Activated effector memory CD4-positive, alpha-beta T cell treated with Interleukin-2 at 50 U/mL for 16 hours (primary cell): ENCODE measurements at regions not wholly inside any gene's neighbourhood (a gene's known extent, or its start where the extent isn't known, plus 50 kb on each side); places are given as distances from the start of the nearest gene placed in this dataset.
"Not testable (repeated sequence)": the region's sequence is repeated elsewhere in the genome, so short reads cannot be mapped to it uniquely, and the experiment has no call there.

Source experiments
- DNase-seq: peaks from one replicate; pipeline ENCODE4 v3.0.0-alpha.2; 2020

DNA sequence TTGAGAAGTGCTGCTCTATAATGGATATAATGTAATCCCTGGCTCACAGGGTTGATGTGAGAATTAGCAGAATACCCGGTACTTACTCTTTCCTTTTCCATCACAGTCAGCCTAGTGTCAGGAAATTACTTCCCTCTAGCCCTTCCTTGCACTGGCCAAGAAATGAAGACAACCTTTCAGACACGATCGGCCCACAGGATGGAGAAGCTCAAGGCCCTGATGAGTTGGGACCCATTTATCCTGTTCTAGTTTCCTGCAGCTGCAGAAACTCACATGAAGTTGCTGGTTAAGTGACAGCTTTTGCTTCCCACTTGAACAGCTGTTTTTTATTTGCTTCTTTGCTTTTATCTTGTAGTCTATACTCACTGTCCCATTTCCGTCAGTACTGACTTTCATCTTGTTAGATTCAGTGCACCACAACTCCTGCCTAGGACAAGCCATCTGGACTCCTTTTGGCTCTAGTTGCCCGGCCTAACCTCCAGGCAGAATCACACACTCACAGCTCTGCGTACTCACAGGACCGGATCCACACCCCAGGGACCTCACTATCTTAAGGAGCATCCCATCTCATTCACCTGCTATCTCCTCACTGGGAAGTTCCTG is 325.1 kb upstream of the CHRNA7 start:
- not testable (repeated sequence) for DNase-seq

DNA sequence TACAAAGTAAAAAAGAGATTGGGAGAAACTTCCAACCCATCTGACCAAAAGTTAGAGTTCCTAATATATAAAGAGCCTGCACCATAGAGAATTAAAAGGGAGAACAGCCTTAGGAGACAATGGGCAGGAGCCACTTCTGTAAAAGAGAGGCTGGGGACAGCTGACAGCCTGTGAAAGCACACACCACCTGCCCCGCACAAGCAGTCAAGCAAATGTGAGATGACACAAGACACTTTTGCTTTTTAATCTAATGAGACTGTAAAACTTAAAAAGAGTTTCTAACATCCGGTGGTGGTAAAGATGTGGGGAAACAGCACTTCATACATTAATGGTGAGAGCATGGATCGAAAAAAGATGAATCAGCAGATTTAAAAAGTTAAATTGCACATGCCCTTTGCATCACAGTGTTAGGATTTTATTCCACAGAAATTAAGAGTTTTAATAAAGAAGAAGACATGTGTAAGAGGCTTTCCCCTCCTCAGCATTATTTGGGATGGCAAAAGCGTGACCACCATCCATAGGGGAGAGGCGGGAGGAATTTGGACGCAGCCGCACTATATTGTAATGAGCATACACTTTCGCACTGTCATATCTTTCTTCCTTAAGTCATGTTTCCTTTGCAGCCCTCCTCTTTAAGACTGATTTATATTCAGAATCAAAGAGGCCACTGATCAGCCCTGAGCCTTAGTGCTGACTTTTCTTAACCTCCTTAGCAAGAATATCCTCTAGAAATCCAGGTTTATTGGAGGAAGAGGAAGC is 322.2 kb upstream of the CHRNA7 start:
- not testable (repeated sequence) for DNase-seq

DNA sequence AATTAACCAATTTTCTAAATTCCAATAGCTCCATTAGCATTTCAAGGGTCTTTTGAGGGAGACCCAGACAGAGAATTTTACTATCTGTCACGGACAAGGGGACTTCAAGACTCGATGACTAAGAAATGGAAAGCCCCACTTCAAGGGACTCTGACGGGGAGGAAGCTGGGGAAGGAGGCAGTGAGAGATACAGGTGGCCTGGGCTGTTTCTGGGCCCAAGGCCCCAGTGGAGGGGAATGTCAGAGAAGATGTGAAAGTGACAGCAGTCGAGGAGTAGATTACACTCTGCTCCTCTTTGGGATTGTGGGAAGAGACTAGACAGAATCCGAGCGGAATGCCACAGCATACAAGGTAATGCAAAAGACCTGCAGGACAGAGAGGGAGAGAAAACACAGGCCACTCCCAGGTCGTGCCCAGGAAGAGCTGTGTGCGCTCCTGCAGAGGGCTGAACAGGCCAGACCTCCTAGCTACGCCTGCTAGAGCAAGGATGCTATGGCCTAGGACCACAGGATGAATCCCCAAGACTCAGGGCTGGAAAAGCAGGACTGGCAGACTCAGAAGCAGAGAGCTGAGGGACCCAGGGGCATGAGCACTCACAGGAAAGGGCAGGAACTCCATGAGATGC is 321.5 kb upstream of the CHRNA7 start:
- DNase-seq: not testable (repeated sequence)

DNA sequence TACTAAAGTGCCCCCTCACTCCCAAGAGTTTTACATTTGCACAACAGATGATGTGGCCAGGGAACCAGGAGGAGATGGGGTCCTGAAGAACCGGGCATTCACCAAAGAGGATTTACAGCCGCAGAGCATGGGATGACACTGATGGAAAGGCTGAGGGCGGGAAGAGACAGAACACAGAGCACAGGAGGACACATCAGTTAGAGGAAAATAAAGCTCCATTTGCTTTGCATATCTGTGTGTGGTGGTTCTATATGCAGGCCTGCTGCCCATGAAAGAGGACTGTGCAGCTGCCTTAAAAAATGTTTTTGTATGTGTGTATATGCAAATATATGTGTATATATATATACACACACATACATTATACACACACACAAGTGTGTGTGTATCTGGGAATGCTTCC is 320.8 kb upstream of the CHRNA7 start:
- not testable (repeated sequence) for DNase-seq

DNA sequence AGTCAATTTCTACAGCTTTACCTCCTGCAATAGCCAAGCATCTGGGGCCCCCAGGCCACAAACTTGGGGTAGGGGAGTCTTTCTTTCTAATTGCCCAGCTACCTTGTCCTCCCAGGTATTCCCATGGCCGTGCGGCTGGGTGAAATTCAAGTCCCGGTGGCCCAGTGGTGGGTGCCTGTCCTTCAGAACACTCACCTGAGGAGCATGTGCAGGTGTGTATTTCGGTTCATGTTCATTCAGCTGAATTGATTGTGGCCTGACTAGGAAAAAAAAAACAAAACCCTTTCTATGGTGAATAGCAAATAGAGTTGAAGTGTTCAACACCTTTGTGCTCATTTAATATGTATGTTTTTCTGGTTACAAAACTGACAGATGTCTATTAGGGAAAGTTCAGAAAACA is 319.5 kb upstream of the CHRNA7 start:
- DNase-seq: not testable (repeated sequence)

DNA sequence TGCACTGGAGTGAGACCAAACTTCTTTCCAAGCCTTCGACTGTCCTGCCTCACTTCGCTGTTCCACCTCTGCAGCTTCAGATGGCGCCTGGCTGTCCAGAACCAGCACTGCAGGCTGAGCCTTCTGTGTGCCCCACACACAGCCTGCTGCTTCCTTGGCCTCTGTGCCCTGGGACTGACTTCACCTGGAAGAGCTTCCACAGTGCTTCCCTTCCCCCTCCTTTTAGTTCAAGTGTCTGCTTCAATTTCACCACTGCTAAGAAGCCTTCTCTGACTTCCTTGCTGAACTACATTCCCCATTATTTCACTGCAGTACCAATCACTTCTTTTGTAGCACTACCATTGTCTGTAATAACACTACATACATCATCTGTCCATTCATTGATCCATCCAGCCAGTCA is 315.1 kb upstream of the CHRNA7 start:
- DNase-seq: not testable (repeated sequence)

DNA sequence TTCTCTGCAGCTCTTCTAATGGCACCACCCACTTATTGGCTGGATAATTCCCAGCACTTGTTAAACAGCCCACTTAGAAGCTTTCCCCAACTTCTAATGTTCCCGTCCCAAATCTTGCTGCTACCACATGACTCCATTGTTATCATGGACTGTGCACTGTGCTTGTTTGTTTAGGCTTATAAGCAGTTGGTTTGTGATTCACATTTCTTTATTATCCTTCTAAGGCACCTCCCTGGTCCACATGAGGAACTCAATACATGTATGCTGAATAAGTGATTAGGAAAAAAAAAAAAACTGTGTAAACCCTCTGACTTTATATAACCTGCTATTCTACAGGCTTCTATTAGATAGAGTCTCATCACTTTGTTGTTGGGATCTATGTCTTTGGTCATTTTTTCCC is 311.7 kb upstream of the CHRNA7 start:
- not testable (repeated sequence) for DNase-seq

DNA sequence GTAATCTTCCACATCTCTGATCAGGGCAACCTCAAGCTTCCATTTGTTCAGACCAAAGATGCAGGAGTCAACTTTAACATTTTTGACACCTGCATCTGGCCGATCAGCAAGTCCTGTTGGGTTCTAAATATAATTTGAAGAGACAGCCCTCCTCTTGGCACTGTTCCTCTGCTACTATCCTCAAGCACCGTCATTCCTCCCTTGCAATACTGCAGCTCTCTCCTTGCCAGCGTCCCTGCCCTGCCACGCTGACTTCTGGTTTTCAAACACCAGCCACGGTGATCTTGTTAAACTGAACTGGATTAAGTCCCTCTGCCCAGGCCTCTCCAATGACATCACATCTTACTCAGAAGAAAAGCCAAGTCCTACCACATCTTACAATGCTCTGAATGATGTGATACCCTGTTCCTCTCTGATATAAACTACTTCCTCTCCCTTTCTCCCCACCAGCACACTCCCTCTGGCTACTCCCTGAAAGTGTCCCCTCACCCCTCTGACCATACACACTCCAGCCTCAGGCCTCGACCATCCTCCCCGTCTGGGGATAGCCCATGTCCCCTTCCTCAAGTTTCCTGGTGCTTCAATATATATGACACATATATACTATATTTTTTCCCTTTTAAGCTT is 310.8 kb upstream of the CHRNA7 start:
- DNase-seq: not testable (repeated sequence)

DNA sequence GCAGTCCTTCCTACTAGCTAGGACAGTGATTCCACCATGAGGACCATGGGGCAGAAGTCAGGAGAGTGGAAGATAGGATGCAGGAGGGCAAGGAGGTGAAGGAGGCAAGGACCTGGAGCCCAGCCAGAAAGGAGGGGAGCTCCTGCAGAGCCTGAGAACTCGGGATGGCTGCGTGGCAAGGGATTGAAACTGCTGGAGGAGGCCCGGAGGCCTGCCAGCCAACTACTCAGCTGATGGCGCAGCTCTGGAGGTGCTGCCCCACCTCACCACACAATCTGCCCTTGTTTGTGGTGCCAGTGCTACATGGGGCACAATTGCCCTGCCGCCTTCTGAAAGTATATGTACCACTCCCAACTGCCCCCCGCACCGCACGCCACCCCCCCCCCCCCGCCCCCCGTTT is 307.3 kb upstream of the CHRNA7 start:
- not testable (repeated sequence) for DNase-seq

DNA sequence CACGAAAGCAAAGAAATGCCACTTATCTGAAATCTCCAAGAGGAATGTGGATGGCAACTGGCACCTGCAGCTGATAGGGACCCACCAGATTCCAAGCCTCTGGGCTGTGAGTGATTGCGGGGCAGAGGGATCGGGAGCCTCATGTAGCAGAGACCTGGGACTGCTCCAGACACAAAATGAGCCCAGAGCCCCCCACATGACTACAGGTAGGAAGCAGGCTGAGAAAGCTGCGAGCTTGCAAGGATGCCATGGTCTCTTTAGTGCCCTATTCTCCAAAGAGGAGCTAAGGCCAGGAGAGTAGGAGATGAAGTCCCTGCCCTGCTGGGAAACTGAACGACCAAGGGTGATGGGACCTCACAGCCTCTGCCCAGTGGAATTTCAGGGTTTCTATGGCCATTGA is 305.4 kb upstream of the CHRNA7 start:
- not testable (repeated sequence) for DNase-seq

DNA sequence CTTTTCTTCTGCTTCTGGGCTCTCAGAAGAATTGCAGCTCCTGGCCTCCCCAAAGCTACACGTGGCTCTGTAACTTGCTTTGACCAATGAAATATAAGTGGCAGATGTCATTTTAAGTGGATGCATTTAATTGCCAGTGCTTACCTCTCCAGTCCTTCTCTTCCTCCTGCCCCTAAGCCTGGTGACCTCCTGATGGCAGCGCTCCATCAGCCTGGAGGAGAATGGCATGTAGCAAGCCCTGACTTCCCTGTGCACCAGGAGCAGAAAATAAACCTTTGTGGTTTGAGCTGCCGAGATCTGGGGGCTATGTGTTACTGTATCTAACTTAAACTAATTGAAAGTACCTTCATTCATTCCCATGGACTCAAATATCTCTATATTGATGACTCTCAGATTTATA is 304.7 kb upstream of the CHRNA7 start:
- not testable (repeated sequence) for DNase-seq

DNA sequence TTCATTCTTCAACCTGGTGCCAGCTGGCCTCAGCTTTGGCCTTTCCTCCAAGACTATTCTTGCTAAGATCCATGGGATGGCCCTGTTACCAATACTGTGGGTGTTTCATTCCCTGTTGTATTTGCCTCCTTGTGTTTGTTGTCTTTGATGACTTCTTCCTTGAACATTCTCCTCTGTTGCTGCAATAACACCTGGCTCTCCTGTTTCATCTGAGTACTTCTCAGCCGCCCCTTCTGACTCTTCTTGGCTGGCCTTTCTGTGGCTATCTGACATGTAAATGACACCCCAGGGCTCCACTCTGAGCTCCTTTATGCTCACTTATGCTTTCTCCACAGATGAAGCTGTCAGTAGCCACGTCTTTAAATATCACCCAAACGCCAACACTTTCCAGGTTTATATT is 302.7 kb upstream of the CHRNA7 start:
- DNase-seq: no peak

DNA sequence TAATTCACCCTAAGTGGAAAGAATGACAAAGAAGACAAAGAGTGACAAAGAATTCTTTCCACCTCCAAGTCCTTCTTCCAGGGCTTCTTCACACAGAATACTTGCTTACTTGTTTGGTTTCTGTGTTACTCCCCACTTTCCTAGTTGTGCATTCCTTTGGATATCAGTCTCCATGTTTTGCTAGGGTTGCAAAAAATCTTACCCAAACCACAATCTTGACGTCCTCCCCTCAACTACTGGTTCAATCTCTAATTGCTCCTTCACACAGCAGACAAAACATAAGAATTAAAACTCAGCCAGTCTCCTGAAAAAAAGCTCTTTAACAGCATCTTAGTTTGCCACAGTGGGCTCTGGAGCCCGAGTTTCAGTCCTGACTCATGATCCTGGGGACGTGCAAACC is 297.6 kb upstream of the CHRNA7 start:
- DNase-seq: no peak

DNA sequence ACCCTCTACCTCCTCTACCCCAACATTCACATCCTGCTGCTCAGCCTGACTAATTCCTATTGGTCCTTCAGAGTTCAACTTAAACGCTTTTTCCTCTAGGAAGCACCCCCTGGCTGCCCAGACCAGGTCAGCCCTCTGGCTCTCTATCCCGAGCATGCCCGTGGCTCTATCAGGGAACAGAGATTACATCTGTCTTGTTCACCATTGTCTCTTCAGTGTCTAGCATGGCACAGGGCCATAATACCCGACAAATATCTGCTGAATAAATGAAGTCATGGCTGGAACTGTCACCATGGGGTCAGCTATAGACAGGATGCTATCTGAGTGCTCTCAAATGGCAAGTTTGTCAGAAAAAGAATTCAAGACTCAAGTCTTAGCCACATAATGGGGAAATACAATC is 296.9 kb upstream of the CHRNA7 start:
- DNase-seq: no peak

DNA sequence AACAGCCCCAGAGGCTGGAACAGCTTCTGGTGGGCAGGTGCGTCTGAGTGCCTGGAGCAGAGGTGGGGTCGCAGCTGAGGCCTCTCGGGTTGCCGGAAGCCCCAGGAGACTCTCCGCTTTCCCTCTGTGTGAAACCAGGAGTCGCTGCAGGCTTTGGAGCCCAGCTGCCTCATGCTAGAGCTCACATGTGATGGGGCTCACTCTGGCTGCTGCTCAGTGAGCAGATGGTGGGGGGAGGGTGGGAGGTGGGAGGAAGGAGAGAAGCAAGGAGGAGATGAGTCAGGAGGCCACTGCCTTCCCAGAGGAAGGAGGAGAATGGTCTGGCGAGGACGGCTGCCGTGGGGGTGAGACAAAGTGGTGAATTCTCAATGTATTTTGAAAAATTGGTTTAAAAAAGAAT is 290.1 kb upstream of the CHRNA7 start:
- DNase-seq: no peak

DNA sequence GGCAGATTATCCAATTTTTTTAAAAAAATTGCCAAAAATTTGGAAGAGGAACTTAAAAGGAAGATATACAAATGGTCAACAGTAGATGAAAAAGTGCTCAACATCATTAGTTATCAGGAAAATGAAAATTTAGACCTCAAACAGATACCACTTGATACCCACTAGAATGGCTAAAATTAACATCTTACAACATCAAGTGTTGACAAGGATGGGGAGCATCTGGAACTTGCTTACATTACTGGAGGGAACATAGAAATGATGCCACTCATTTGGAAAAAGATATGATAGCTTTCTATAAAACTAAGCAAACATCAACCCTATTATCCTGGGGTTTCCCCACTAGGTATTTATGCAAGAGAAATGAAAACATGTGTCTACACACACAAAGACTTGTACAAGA is 284.5 kb upstream of the CHRNA7 start:
- no peak for DNase-seq

DNA sequence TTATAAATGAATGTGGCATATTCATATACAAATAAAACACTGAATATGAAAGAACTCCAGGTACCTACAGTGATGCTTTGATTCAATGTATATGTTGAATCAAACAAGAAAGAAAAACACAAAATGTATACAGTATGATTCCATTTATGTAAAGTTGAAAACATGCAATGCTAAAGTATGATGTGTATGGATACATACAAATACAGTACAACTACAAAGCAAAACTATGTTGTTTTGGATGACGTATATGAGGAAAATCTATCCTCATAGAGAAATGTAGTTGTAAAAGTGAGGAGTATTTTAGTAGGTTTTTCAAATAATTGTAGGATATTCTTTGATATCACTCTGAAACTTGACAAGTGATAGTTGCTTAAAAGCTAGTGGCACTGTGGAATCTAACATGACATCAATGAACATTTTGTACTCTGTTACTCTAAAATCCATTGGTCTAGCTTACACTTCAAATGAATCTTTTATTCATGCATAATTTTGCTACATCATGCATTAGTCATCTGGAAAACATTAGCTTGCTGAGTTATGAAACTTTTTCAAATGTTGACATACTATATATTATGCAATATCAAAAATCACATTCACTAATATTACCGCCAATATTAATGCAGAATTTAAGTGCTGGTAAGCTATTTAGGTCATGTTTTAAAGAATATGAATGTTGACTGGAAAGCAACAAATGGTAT is 278.1 kb upstream of the CHRNA7 start:
- DNase-seq: no peak

DNA sequence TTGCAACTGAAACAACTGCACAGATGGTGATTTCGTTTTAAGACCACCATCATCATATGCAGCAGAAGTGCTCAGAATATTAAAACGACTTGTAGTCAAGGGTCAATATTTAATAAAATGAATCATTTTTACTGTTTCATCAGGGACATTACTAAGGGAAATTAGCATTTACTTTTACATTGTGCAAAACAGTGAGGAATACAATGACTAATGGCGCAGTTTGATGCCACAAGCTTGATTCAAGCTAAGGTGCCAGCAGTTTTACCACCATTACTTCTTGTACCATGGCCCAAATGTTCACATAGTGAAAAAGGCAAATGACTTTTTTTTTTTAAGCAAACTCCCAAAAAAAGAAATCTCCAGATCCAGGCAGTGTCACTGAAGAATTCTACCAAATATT is 277.4 kb upstream of the CHRNA7 start:
- no peak for DNase-seq

DNA sequence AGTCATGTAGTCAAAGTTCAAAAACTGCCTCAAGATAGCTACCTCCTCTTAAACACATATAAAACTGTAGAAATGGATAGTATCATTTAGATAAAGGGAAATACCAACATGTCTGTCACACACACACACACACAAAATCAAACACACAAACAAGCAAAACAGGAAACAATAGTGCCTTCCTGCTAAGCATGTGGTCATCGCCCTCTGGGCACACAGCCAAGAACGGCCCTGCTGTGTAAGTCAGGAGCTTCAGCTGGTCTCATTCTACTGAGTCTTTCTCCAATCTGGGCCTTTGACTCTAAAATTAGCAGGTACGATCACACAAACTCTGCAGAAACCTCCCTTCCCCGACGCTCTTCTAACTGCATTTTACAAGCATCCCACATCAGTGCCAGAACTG is 272.2 kb upstream of the CHRNA7 start:
- no peak for DNase-seq

DNA sequence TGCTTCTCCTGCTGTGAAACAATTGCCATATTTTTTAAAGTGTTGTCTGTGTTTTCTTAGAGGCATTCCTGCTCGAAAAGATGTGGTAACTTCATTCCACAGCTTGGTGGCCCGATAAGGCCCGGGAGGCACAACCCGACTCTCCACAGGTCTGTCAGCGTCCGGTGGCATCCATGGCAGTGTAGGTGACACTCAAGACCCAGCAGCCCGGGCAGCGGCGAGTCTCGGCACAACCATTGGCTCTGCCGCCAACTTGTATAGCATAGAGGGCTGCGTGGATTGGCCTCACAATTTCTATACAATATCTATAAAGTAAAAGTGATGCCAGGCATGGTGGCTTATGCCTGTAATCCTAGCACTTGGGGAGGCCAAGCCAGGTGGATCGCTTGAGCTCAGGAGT is 262.3 kb upstream of the CHRNA7 start:
- no peak for DNase-seq

DNA sequence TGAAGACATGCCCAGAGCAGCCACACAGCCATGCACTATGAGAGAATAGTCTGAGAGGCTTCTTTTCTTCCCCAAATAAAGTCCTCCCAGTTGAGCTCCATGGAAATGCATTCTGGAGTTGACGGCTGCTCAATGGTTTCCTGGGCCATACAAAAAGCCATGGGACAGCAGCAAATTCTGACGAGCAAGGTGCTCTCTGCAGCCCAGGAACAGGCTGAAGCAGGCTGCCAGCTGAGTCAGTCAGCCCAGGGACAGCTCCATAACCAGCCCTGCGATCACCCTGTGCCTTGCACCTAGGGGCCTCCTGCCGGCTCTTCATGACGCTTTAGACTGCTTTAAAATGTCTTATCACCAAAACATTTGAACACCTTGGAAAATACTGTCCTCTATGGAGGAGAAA is 256.3 kb upstream of the CHRNA7 start:
- no peak for DNase-seq

DNA sequence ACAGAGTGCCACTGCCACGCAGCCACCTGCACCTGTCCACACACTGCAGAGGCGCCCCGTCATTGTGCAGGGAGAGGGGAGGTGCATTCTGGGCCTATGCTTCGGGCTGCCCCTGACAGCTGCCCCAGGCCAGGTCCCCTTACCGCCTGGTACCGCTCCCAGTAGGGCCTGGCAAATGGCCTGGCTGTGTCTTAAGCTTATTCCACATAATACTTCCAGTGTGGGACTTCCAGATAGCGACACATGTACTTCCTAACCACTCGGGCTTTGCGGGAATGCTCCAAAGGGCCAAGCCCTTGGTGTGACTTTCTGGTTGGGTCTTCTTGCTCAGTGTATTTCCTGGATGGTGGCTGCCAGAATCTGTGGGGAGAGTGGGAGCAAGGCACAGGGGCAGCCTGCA is 254.3 kb upstream of the CHRNA7 start:
- DNase-seq: no peak

DNA sequence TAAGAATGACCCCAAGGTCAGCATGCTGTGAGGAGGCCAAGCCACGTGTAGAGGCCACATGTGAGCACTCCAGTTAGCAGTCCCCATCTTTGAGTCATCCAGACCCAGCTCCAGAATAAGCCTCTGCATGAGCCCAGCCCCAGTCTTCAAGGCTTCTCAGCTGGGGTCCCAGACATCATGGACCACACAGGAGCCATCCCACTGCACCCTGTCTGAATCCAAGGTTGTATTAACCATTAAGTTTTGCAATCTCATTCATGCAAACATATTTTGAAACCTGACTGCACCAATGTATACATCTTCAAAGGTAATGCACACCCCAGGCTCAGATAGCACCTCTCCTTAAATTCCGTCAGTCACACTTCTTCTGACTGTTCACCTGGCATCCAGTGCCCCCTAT is 249.1 kb upstream of the CHRNA7 start:
- DNase-seq: no peak
